ENCODE measurements at regions not wholly inside any gene's neighbourhood (a gene's known extent, or its start where the extent isn't known, plus 50 kb on each side); places are given as distances from the start of the nearest gene placed in this dataset.

DNA sequence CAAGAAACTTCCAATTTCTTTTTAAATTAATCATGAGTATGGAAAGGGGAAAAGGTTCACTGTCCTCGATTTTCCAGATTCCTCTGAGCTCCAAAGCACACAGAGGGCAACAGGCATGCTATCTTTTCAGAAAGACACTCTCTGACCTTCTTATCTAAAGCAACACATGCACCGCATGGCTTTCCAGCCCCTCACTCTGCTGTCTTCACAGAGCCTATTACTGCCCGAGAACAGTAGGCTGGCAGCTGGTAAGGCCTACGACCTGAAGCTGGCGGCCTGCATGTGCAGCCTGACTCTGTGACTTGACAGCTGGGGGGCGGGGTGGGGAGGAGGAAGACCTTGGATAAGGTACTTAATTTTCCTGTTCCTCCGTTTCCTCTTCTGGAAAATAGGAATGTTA is 86.3 kb downstream of the ELOVL4 start:
- TF ChIP-seq EZH2 (IDR thresholded peaks at IDR 0.05; ENCODE audit: low read depth, low read length, severe bottlenecking) (no peak), POLR2A (IDR thresholded peaks at IDR 0.05; ENCODE audit: control extremely low read depth in 1 of 2, low read depth in 2 of 2, low read length in 2 of 2) (no peak), RFX5 (IDR thresholded peaks at IDR 0.05; ENCODE audit: borderline replicate concordance, low read depth, low read length) (no peak), POLR2AphosphoS5 (IDR thresholded peaks at IDR 0.05; ENCODE audit: low read depth, low read length) (no peak), CEBPB (IDR thresholded peaks at IDR 0.05; ENCODE audit: low read depth, low read length) (no peak), ZNF274 (IDR thresholded peaks at IDR 0.05; ENCODE audit: borderline replicate concordance, extremely low read depth, low read length) (no peak), RAD21 (IDR thresholded peaks at IDR 0.05 in 1 of 2, conservative IDR thresholded peaks at IDR 0.05 in 1 of 2; ENCODE audit: low read depth in 2 of 2, low read length in 2 of 2) (no peak), EP300 (IDR thresholded peaks at IDR 0.05; ENCODE audit: borderline replicate concordance in 1 of 2, low read depth in 2 of 2, low read length in 2 of 2) (no peak), SIX5 (IDR thresholded peaks at IDR 0.05; ENCODE audit: low read depth, low read length) (no peak), EGR1 (IDR thresholded peaks at IDR 0.05; ENCODE audit: borderline replicate concordance, low read depth, low read length) (no peak)
- TF ChIP-seq, protein P1, sequence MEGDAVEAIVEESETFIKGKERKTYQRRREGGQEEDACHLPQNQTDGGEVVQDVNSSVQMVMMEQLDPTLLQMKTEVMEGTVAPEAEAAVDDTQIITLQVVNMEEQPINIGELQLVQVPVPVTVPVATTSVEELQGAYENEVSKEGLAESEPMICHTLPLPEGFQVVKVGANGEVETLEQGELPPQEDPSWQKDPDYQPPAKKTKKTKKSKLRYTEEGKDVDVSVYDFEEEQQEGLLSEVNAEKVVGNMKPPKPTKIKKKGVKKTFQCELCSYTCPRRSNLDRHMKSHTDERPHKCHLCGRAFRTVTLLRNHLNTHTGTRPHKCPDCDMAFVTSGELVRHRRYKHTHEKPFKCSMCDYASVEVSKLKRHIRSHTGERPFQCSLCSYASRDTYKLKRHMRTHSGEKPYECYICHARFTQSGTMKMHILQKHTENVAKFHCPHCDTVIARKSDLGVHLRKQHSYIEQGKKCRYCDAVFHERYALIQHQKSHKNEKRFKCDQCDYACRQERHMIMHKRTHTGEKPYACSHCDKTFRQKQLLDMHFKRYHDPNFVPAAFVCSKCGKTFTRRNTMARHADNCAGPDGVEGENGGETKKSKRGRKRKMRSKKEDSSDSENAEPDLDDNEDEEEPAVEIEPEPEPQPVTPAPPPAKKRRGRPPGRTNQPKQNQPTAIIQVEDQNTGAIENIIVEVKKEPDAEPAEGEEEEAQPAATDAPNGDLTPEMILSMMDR (IDR thresholded peaks at IDR 0.05; ENCODE audit: control extremely low read depth in 1 of 3, insufficient read depth in 1 of 3, low read depth in 1 of 3, low read length in 3 of 3), result no peak

Data from H1 (cell line).